Colonic mucosa (tissue), 4 donors: ENCODE measurements at regions not wholly inside any gene's neighbourhood (a gene's known extent, or its start where the extent isn't known, plus 50 kb on each side); places are given as distances from the start of the nearest gene placed in this dataset.

Experiments
- DNase-seq: peaks from one replicate; pipeline ENCODE4 v3.0.0-alpha.2; 2020
- H3K27ac ChIP-seq: fragments of 200-600 bp; one replicate; pipeline ENCODE4 v1.8.0; 2021
- H3K27me3 ChIP-seq: fragments of 200-600 bp; one replicate; pipeline ENCODE4 v1.8.0; 2021
- H3K36me3 ChIP-seq: fragments of 200-600 bp; one replicate; pipeline ENCODE4 v1.8.0; 2021
- H3K4me1 ChIP-seq: fragments of 200-600 bp; one replicate; pipeline ENCODE4 v1.8.0; 2021; ENCODE audit warnings: mild to moderate bottlenecking
- H3K4me3 ChIP-seq: fragments of 200-600 bp; one replicate; pipeline ENCODE4 v1.8.0; 2021
- H3K9ac ChIP-seq, 2 donors: one replicate each; pipeline ENCODE4 v1.7.0; 2013; ENCODE audit warnings: control low read depth in 2 of 2, low read depth in 2 of 2, low read length in 2 of 2
- H3K9me3 ChIP-seq: fragments of 200-600 bp; one replicate; pipeline ENCODE4 v1.8.0; 2021
- intact Hi-C: fragments of 100-400 bp; cut with DNase I; formaldehyde crosslinking; loops from one replicate; pipeline ENCODE4 v1.14.1; 2022
- TF ChIP-seq, protein P1 (sequence below): fragments of 200-600 bp; IDR thresholded peaks from one replicate; pipeline ENCODE4 v1.8.0; 2022; ENCODE audit warnings: antibody characterized with exemption, mild to moderate bottlenecking
- donor health status: healthy.
- donor health status: DM: no; HTN: no; CAD: no.
- donor health status: DM: no; HTN: no; CAD: no.

GRCh38 chr5:82851471-82851870, 225.7 kb downstream of the TMEM167A start:
- no peak overlapping the region for H3K4me3 ChIP-seq
- DNase-seq: no peak
- no peaks in the 10 kb centered on the region for H3K9me3 ChIP-seq

GRCh38 chr5:82850393-82850792, 226.8 kb downstream of the TMEM167A start:
- Histone ChIP-seq H3K9me3 (no peaks in the 10 kb centered on the region), H3K36me3 (no peaks in the 10 kb centered on the region), H3K4me3 (no peak overlapping the region), H3K27ac (no peak overlapping the region), H3K27me3 (no peaks in the 10 kb centered on the region), H3K4me1 (no peaks in the 10 kb centered on the region), H3K9ac (no peak overlapping the region)
- TF ChIP-seq, protein P1, sequence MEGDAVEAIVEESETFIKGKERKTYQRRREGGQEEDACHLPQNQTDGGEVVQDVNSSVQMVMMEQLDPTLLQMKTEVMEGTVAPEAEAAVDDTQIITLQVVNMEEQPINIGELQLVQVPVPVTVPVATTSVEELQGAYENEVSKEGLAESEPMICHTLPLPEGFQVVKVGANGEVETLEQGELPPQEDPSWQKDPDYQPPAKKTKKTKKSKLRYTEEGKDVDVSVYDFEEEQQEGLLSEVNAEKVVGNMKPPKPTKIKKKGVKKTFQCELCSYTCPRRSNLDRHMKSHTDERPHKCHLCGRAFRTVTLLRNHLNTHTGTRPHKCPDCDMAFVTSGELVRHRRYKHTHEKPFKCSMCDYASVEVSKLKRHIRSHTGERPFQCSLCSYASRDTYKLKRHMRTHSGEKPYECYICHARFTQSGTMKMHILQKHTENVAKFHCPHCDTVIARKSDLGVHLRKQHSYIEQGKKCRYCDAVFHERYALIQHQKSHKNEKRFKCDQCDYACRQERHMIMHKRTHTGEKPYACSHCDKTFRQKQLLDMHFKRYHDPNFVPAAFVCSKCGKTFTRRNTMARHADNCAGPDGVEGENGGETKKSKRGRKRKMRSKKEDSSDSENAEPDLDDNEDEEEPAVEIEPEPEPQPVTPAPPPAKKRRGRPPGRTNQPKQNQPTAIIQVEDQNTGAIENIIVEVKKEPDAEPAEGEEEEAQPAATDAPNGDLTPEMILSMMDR: no peak
- DNase-seq: no peak
- intact Hi-C loops: no loop called here

More at GRCh38 chr5:82851471-82851870, 225.7 kb downstream of the TMEM167A start:
- TF ChIP-seq, protein P1: no peak
- Histone ChIP-seq H3K36me3 (no peaks in the 10 kb centered on the region), H3K27me3 (no peaks in the 10 kb centered on the region), H3K9ac (no peak overlapping the region), H3K27ac (no peak overlapping the region), H3K4me1 (no peaks in the 10 kb centered on the region)
- intact Hi-C loops: no loop called here

GRCh38 chr5:82849885-82850284, 227.3 kb downstream of the TMEM167A start:
- intact Hi-C loops: no loop called here
- Histone ChIP-seq H3K4me1 (no peaks in the 10 kb centered on the region), H3K36me3 (no peaks in the 10 kb centered on the region), H3K9ac (no peak overlapping the region), H3K27ac (no peak overlapping the region), H3K4me3 (no peak overlapping the region), H3K27me3 (no peaks in the 10 kb centered on the region), H3K9me3 (no peaks in the 10 kb centered on the region)
- TF ChIP-seq, protein P1: no peak
- no peak for DNase-seq

- Histone ChIP-seq H3K9me3 (no peaks in the 10 kb centered on the region), H3K27ac (no peak overlapping the region), H3K4me3 (no peak overlapping the region), H3K9ac (no peak overlapping the region), H3K4me1 (no peaks in the 10 kb centered on the region), H3K27me3 (no peaks in the 10 kb centered on the region), H3K36me3 (no peaks in the 10 kb centered on the region)
- DNase-seq: no peak
- TF ChIP-seq, protein P1: no peak
- intact Hi-C loops: no loop called here
Measured at GRCh38 chr5:82847562-82847961, 229.6 kb downstream of the TMEM167A start.

DNA sequence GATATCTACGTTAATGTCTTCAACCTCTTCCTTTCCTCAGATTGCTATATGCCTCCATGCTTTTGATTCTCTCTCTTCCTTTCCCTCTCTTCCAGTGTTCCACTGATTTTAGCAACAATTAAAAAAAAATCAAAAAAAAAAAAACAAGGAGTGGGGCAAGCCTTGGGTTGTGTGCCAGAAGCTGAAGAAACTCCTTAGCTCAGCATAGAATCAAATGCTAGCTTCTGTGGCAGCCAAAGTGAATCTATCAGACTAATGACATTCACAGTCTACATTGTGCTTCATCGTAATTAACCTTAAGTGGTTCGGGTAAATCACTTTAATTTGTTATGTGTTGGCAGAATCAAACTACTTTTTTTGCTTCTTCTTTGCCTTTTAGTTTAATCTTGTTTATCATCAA, 237.3 kb downstream of the TMEM167A start:
- no peak overlapping the region for H3K9ac ChIP-seq
- H3K4me1 ChIP-seq: no peaks in the 10 kb centered on the region
- TF ChIP-seq, protein P1: no peak
- no peak overlapping the region for H3K27ac ChIP-seq
- intact Hi-C loops: no loop called here
- H3K36me3 ChIP-seq: no peaks in the 10 kb centered on the region
- no peak for DNase-seq
- no peaks in the 10 kb centered on the region for H3K27me3 ChIP-seq
- no peaks in the 10 kb centered on the region for H3K9me3 ChIP-seq
- no peak overlapping the region for H3K4me3 ChIP-seq

- no peaks in the 10 kb centered on the region for H3K27me3 ChIP-seq
- TF ChIP-seq, protein P1: no peak
- intact Hi-C loops: no loop called here
- no peak for DNase-seq
- no peaks in the 10 kb centered on the region for H3K4me1 ChIP-seq
- no peak overlapping the region for H3K9ac ChIP-seq
- H3K9me3 ChIP-seq: no peaks in the 10 kb centered on the region
- H3K4me3 ChIP-seq: no peak overlapping the region
- H3K36me3 ChIP-seq: no peaks in the 10 kb centered on the region
- no peak overlapping the region for H3K27ac ChIP-seq
Measured at GRCh38 chr5:82835488-82835887, 241.7 kb downstream of the TMEM167A start.
